Testis (tissue), 2 donors: ENCODE measurements at regions not wholly inside any gene's neighbourhood (a gene's known extent, or its start where the extent isn't known, plus 50 kb on each side); places are given as distances from the start of the nearest gene placed in this dataset.

Experiments
- DNase-seq: peaks from one replicate; pipeline ENCODE4 v3.0.0-alpha.2; 2019
- H3K27ac ChIP-seq, 2 donors: fragments of 200-600 bp; sonication (generic); one replicate each; pipeline ENCODE4 v1.5.1; 2019
- H3K27me3 ChIP-seq: fragments of 200-600 bp; sonication (generic); one replicate; pipeline ENCODE4 v1.5.1; 2019
- H3K36me3 ChIP-seq: fragments of 200-600 bp; sonication (generic); one replicate; pipeline ENCODE4 v1.5.1; 2017; ENCODE audit warnings: low read depth; ENCODE audit errors: missing control alignments
- H3K4me1 ChIP-seq: fragments of 200-600 bp; sonication (generic); one replicate; pipeline ENCODE4 v1.5.1; 2019
- H3K4me3 ChIP-seq, 2 donors: fragments of 200-600 bp; sonication (generic); one replicate each; pipeline ENCODE4 v1.5.1; 2017 to 2019
- H3K9me3 ChIP-seq: fragments of 200-600 bp; sonication (generic); one replicate; pipeline ENCODE4 v1.5.1; 2017
- POLR2A ChIP-seq: fragments of 450-650 bp; IDR thresholded peaks from one replicate; pipeline ENCODE4 v1.6.1; 2017; ENCODE audit warnings: antibody characterized with exemption, mild to moderate bottlenecking, moderate library complexity
- WGBS, 2 donors: methylation state at CpG; one replicate each; pipeline ENCODE4 v1.1.5; 2018; 5-methylcytosine and 5-hydroxymethylcytosine counted together
- intact Hi-C: fragments of 100-400 bp; cut with DNase I; formaldehyde crosslinking; loops from one replicate; pipeline ENCODE4 v1.15.1; 2023; ENCODE audit warnings: low total_unique reads
- TF ChIP-seq, protein P1 (sequence below), 3 experiments: fragments of 450-650 bp in 2 of 3; fragments of 200-600 bp in 1 of 3; sonication (generic) in 1 of 3; IDR thresholded peaks; one replicate each; pipeline ENCODE4 v1.5.1; 2016 to 2019; ENCODE audit warnings: antibody characterized with exemption in 3 of 3, mild to moderate bottlenecking in 2 of 3, moderate library complexity in 1 of 3

DNA sequence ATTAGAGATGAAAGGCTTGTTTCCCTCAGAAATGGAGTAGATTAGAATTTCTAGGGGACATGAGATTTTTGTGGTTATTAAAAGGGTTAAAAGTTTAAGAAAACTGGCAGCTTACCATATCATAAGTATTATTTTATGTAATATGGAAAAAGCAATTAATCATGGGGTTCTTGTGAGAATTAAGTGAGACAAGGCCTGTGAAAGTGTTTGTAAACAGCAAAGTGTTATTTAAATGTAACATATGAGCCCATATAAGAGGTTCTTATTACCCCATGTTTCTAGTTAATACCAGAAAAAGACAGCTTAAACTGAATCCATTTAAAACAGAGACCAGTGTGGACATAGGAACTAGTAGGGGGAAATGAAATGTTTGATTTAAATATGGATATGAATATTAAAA lies 241.1 kb upstream of the PIK3R1 start:
- Histone ChIP-seq H3K36me3 (no peaks in the 10 kb centered on the region), H3K4me1 (no peaks in the 10 kb centered on the region), H3K9me3 (no peaks in the 10 kb centered on the region), H3K27me3 (no peaks in the 10 kb centered on the region), H3K4me3 (no peak overlapping the region), H3K27ac (no peak overlapping the region)
- TF ChIP-seq, protein P1, sequence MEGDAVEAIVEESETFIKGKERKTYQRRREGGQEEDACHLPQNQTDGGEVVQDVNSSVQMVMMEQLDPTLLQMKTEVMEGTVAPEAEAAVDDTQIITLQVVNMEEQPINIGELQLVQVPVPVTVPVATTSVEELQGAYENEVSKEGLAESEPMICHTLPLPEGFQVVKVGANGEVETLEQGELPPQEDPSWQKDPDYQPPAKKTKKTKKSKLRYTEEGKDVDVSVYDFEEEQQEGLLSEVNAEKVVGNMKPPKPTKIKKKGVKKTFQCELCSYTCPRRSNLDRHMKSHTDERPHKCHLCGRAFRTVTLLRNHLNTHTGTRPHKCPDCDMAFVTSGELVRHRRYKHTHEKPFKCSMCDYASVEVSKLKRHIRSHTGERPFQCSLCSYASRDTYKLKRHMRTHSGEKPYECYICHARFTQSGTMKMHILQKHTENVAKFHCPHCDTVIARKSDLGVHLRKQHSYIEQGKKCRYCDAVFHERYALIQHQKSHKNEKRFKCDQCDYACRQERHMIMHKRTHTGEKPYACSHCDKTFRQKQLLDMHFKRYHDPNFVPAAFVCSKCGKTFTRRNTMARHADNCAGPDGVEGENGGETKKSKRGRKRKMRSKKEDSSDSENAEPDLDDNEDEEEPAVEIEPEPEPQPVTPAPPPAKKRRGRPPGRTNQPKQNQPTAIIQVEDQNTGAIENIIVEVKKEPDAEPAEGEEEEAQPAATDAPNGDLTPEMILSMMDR (IDR thresholded peaks at IDR 0.05), result no peak
- no peak for TF ChIP-seq POLR2A
- no peak for DNase-seq
- intact Hi-C loops, result no loop called here

DNA sequence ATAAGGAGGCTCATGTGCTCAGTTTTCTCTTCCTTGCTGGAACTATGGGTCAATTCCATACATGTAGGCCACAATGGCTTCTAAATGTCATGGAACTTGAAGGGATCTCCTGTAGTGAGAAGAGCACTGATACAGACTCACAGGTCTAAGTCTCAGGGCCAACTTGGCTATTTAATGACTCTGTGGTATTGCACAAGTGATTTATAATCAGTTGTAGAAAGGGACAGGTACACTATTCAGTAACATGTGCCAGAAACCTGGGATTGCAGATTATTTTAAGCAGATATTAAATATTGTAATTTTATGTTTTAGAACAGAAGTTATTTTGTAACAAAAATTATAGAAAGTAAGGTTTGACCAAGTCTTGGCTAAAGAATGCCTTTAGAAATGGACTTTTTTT lies 241.5 kb upstream of the PIK3R1 start:
- TF ChIP-seq POLR2A, result no peak
- TF ChIP-seq, protein P1 (IDR thresholded peaks at IDR 0.05), result no peak
- H3K27me3 ChIP-seq, result no peaks in the 10 kb centered on the region
- no peaks in the 10 kb centered on the region for H3K36me3 ChIP-seq
- intact Hi-C loops, result no loop called here
- no peak overlapping the region for H3K4me3 ChIP-seq
- H3K9me3 ChIP-seq, result no peaks in the 10 kb centered on the region
- no peaks in the 10 kb centered on the region for H3K4me1 ChIP-seq
- DNase-seq, result no peak
- no peak overlapping the region for H3K27ac ChIP-seq

DNA sequence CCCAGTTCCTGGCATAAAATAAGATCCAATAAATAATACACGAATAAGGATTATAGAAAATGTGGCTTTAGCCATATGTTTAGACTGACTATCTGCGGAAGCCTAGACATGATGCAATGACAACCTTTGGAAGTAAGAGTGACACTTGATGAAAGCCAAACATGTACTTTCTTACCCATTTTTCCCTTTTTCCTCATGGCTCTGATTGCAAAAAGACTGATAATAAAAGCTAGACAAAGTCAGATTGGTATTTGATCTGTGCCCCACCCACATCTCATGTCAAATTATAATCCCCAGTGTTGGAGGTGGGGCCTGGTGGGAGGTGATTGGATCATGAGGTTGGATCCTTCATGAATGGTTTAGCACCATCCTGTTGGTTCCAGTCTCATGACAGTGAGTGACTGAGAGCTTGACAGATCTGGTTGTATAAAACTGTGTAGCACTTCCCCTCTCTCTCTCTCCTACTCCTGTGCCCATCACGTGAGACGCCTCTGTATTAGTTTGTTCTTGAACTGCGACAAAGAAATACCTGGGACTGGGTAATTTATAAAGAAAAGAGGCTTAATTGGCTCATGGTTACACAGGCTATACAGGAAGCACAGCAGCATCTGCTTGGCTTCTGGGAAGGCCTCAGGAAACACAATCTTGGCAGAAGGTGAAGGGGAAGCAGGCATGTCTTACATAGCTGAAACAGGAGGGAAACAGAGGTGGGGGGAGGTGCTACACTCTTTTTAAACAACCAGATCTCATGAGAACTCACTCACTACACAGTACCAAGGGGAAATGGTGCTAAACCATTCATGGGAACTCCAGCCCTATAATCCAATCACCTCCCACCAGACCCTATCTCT lies 243.4 kb upstream of the PIK3R1 start:
- Histone ChIP-seq H3K4me1 (no peaks in the 10 kb centered on the region), H3K36me3 (no peaks in the 10 kb centered on the region), H3K27ac (peak overlapping the region in 1 of 2 donors; percentile 15), H3K27me3 (no peaks in the 10 kb centered on the region), H3K4me3 (no peak overlapping the region), H3K9me3 (no peaks in the 10 kb centered on the region)
- DNase-seq, result no peak
- 54 to 81% methylated on average over 5 of the region's 5 CpGs for WGBS, 2 donors
- no peak for TF ChIP-seq POLR2A
- TF ChIP-seq, protein P1 (IDR thresholded peaks at IDR 0.05), result no peak
- intact Hi-C loops, result no loop called here

DNA sequence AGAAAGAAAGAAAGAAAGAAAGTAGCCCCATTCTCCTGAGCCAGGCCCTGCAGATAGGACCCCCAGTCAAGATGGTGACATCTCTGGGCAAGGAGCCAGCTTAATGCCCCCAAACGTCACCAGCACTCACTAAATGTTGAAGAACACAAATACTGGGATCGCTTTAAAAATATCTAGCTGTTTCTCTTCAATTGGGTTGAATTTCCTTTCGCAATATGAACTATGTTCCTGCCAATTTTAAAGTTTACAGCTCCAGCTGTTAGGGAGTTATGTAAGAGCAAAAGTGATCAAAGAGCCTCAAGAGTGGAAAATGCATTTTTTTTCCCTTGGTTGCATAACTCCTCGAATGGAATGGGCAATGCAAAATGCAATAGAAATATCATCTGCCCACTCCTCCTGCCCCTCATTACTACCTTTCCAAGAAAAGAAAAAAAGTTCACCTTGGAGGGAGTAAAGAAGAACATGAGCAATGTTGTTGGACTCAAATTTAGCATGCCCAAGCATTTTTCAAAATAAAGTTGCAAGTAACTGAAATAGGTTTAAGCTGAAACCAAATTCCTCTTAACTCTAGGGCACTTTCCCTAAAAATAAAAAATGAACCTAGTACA lies 244.2 kb upstream of the PIK3R1 start:
- intact Hi-C loops, result no loop called here
- no peak for DNase-seq
- Histone ChIP-seq H3K27ac (peak overlapping the region in 1 of 2 donors; percentile 64), H3K27me3 (no peaks in the 10 kb centered on the region), H3K9me3 (no peaks in the 10 kb centered on the region), H3K4me3 (no peak overlapping the region), H3K4me1 (no peaks in the 10 kb centered on the region), H3K36me3 (no peaks in the 10 kb centered on the region)
- no peak for TF ChIP-seq POLR2A
- TF ChIP-seq, protein P1 (IDR thresholded peaks at IDR 0.05), result no peak
- WGBS, 2 donors, result 35 to 42% methylated on average over 4 of the region's 4 CpGs
